Activated CD4-positive, alpha-beta T cell treated with anti-CD3 and anti-CD28 coated beads, Interleukin-2, Interleukin-6, amounts not matched to agents 100 ng/mL and 50 ng/mL, durations not matched to agents 16 hours and 8 hours (primary cell): ENCODE measurements at regions not wholly inside any gene's neighbourhood (a gene's known extent, or its start where the extent isn't known, plus 50 kb on each side); places are given as distances from the start of the nearest gene placed in this dataset.
"Not testable (repeated sequence)": the region's sequence is repeated elsewhere in the genome, so short reads cannot be mapped to it uniquely, and the experiment has no call there.

Experiments
- DNase-seq: peaks from one replicate; pipeline ENCODE4 v3.0.0-alpha.2; 2020

DNA sequence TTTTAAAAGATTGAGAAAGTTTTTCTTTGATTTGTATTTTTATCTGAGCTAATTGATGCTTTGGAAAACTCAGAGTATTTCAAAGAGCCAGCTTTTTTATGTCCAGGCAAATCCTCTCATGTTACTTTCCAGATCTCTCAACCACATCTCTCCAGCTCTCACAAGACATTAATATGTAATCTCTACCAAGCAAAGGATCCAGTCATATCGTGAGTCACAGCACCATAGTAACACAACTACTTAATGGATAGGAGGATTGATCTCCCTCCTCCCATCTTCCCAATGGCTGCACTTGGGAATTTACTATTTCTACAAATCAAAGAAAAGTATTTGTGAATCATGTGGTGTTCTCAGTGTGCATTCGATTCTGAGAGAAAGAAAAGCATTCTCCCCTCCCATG, 63.3 kb downstream of the POU4F1 start:
- no peak for DNase-seq

DNA sequence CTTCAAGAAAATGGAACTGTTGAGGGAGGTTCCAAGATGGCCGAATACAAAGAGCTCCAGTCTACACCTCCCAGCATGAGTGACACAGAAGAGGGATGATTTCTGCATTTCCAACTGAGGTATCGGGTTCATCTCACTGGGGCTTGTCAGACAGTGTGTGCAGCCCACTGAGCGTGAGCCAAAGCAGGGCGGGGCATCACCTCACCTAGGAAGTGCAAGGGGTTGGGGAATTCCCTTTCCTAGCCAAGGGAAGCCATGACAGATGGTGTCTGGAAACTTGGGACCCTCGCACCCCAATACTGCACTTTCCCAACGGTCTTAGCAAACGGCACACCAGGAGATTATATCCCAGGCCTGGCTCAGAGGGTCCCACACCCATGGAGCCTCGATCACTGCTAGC, 77.3 kb downstream of the POU4F1 start:
- DNase-seq = not testable (repeated sequence)

DNA sequence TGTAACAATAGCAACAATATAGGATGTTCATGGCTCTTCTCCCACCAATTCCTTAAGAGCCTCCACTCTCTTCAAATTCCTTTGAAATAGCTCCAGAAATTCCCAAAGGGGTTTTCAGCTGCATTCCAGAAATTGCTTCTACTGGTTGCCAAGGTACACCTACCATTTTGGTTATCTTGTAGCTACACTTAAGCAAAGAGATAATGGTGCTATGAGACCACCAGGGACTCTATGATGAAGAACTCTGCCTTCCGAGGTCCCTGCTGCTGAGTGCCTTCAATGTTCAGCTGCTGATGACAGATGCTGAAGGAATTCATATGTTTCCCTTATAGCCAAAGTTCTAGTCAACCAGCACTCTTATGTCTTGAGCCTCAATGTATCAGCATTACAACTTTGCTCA, 78.4 kb downstream of the POU4F1 start:
- DNase-seq = no peak

DNA sequence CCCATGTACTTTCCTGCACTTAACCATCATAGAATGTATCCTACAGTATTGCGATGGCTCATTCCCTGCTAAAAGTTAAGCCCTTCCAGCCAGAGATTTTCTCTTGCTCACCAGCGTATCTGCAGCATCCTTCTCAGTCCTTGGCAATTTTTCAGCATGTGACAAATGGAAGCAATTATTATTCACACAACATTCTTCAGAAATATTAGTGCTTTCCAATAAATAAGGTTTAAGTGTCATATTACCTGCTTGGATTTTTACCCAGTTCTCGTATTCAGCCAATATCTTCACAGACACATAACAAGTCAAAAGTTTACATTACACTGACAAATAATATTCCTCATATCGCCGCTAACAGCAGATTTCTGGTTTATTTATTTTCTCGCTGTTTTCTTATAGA, 82.3 kb downstream of the POU4F1 start:
- no peak for DNase-seq

DNA sequence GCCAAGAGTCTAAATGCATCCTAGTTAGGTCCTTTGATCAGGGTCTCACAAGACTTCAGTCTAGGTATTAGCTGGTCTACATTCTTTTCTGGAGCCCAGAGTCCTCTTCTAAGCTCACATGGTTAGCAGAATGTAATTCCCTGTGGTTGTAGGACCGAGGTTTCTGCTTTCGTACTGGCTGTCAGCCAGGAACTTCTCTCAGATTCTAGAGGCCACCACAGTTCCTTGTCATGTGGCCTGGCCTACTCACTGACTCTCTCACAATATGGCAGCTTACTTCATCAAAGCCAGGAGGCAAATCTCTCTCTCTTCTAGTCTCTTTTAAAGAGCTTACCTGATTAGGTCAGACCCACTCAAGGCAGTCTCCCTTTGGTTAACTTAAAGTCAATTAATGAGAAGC, 82.9 kb downstream of the POU4F1 start:
- no peak for DNase-seq

DNA sequence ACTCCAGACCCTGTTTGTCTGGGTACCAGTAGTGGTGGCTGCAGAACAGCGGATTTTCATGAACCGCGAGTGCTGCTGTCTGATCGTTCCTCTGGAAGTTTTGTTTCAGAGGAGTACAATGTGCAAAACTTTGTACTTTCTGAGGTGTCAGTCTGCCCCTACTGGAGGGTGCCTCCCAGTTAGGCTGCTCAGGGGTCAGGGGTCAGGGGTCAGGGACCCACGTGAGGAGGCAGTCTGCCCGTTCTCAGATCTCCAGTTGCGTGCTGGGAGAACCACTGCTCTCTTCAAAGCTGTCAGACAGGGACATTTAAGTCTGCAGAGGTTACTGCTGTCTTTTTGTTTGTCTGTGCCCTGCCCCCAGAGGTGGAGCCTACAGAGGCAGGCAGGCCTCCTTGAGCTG, 84.9 kb downstream of the POU4F1 start:
- DNase-seq = not testable (repeated sequence)

DNA sequence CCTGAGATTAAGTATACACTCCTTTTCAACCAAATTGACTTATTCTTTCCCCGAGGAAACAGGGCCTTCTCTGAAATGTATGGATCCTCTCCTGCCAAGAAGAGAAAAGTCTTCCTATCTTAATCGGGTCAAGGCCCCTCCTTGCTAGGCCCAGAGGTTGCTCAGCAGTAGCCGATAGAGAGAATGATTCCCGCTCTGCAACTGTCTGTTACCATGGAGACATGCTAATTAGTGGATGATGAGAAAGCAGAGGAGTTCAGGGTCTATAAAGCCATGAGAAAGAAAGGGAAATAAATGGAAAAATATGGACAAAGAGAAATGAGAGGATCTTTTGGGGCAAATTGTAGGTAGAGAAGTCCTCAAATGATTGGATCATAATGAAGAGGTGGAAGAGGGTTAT, 103.5 kb downstream of the POU4F1 start:
- DNase-seq = no peak

DNA sequence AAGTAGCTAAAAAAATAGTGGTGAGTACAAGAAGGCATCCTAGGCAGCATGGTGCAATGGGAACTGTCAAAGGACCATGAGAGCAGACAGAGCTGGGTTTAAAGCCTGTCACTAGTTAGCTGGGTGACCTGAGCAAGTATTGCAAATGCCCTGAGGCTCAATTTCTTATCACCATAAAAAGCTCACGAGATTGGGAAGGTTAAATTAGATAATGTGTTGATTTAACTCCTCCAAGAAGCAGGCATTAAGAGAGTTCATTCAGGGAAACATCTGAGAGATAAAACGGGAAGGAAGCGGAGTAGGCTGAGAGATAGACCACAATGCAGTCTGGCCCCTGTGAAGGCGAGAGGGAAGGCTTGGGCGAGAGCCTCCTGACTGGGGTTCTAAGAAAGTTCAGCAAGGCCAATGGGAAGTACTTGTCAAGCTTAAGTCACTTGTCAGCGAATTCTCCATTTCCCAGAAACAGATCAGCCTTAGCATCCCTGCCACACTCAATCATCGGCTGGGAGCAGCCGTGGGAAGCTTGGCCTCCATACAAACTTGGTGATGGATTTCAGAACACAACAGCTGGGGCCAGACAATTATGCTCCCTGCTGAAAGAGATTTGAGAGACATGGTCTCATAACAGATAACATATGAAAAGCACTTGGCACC, 105.5 kb downstream of the POU4F1 start:
- no peak for DNase-seq

DNA sequence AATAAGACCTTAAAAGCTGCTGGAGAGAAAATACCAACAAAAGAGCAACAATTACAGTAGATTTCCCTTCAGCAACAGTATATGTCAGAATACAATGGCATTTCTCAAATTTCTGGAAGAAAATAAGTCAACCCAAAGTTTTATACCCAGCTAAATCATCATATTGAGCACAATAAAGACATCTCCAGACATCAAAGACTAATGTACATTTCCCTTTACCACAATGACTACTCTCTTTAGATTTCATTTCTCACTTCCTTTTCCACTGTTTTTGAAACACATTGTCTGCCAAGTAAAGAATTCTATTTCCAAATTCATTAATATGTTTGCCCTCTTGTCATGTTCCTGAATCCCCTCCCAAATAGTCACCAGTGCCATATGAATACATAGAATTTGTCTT, 111.4 kb downstream of the POU4F1 start:
- DNase-seq = no peak

DNA sequence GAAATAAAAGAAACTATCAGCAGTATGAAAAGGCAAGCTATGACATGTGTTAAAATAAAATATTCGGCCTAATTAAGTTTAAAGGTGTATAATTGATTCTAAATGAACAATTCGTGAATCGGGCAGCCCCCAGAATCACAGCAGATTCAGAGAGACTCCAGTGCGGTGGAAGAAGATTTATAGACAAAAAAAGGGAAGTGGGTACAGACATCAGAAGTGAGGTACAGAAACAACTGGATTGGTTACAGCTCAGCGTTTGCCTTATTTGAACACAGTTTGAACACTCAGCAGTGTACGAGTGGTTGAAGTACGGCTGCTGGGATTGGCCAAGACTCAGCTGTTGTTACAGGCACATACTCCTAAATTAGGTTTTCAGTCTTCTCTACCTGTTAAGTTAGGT, 113.1 kb downstream of the POU4F1 start:
- not testable (repeated sequence) for DNase-seq

DNA sequence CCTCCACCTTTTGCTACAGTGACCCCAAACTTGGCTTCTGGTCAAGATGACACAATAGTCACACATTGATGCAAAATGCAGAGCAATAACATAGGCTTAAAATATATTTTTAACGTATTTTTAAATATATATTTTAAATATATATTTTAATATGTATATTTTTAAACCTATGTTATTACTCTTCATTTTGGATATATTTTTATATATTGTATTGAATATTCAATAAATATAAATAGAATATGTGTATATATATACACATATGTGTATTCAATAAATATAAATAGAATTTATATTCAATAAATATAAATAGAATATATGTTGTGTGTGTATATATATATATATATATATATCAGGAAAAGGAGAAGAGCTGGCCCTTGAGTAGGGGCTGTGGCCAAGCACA, 115.6 kb downstream of the POU4F1 start:
- DNase-seq = no peak

DNA sequence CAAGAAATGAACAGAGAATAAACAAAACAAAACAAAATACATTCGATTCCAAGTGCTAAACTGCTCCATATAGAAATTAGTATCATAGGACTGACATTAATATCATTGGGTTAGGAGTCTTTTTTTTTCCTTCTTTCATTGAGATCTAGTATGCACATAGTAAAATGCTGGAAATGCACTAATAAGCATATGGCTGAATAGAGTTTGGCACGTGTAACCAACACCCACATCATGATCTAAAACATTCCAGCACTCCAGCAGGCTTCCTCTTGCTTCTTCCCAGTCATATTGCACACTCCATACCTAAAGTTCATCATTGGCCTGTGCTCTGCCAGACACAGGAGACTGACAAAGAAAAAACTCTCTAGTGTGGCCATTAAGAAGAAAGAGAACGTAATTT, 117.5 kb downstream of the POU4F1 start:
- DNase-seq = no peak

DNA sequence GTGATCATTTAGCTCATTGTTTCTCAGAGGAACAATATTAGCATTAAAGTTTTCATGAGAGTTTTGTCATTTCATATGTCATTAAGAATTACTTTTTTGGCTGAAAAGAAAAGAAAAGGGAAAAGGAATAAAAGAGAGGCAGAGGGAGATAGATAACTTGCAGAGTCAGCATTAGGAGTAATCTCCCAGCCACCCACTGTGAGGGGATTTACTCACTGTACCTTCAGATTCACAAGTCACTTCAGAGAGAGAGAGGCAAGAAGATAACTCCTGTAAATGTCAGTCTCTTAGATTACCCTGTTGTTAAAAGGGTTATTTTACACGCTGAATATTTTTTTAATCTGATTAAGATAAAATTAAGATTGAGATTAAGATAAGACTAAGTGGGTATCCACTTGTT, 125.2 kb downstream of the POU4F1 start:
- no peak for DNase-seq

DNA sequence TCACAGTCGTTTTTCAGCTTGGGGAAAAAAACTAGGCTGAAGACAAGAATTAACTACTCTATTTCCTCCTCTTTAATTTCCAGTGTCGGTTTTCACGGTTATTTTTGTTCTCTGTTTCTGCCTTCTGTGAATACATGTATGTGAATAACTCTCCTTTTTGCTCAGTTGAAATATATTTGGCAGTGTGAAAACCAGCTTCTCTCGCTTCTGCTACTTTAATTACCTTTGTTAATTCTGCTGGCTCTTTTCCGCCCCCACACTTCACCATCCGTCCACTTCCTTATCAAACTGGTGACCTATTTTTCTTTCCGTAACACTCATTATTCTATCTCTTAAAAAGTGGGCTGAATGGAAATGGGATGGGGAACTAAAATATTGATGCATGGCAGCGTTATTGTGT, 126.4 kb downstream of the POU4F1 start:
- DNase-seq = no peak

DNA sequence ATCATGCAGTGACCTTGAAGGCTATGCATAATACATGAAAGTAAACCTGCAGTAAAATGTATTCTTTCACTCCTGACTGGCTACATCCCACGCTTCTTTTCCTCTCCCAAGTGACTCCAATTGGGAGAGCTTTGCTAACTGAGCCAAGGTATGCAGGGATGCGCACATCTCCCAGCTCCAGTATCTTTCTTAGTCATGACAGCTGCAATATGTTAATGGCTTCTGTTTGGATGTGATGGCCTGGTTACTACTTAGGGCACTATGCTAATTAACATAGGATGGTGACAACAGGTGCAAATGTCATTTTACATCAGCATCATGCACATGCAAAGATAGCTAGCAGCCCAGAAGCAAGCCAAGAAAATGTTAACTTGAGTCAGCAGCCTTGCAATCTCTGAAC, 134.7 kb downstream of the POU4F1 start:
- no peak for DNase-seq

DNA sequence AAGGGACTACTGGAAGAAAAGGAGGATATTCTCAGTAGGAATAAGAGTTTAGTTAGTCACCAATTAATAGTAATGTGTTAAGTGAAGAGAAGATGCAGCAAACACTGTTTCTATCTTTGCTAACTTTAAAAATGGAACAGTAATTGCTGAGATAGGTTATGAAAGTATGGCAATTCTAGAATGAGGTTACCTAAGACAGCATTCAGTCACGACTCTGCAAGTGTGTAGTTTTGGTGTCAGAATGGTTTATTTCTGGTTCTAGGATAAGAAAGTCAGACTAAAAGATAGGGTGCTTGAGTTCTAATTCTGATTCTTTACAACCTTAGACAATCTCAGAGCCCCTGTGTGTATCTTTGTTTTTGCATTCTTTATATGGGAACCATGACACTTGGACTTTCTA, 138.1 kb downstream of the POU4F1 start:
- DNase-seq = no peak

DNA sequence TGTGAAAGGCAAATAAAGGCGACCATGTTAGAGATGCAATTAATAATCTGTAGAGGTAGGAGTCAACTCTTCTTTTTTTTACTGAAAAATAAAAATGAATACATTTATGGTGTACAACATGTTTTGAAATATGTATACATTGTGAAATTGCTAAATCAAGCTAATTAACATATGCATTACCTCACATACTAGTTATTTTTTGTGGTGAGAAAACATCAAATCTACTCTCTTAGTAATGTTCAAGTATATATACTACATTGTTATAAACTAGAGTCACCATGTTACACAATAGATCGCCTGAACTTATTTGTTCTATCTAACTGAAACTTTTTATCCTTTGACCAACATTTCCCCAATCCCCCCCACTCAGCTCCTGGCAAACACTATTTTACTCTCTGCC, 143.2 kb downstream of the POU4F1 start:
- no peak for DNase-seq

DNA sequence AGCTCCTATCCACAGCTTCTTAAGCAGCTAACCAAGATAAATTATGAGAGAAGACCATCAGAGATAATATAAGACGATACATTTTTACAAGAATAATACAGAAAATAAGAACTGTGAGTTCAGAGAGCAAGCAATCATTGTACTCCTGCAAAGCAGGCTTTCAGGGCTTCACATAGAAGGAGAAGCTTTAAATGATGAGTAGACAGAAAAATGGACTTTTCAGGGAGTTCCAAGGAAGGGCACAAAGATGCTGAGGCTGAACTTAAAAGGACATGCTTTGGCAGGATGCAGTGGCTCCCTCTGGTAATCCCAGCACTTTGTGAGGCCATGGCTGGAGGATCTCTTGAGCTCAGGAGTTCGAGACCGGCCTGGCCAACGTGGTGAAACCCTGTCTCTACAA, 159.5 kb downstream of the POU4F1 start:
- no peak for DNase-seq

DNA sequence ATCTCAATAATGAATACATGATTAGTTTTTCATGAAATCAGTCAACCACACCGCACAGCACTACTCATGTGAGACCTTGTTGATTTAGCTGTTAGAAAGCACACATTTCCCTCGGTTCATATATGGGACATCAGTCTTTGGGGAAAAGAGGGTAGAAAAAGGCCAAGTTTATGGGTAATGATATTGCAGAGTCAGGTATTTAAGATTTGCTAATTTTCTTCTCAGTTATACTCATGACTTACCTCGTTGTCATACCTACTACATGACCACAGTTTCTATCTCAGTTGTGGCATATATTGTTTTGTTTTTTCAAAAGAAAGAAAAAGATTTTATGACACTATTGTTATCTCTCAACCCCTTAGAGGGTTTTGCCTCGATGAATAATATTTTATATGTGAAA, 165.6 kb downstream of the POU4F1 start:
- DNase-seq = no peak

DNA sequence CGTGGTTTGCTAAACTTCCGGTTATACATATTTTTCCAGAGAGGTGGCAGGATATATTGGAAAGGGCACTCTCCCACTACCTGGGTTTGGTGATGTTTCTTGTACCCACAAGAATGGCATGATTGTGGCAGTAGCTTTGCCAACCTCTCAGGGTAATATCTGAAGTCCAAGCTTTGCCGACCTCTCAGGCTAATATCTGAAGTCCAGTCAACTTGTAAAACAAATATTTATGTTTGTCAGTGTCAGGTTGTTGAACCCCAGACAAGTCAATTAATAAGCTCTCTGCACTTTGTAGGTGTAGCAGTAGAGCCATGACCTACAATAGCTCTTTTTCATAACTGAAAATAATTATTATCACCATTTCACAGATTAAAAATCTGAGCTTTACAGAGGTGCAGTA, 167.0 kb downstream of the POU4F1 start:
- no peak for DNase-seq

DNA sequence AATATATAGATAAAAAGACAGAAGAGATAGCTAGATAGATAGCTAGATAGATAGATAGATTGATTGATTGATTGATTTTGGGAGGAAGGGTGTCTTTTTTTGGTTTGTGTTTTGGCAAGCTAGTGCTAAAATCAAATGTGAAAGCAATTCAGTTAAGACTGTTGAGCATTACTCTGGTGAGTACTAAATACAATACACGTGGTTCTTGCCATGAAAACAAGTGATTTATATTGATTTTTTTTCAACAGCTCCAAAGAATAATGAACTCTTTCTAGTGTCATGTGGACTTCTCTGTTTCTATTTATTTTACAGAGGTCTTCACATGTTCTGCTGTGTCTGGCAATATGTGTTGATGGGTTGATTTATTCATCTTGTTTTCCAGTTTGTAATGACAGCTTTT, 172.0 kb downstream of the POU4F1 start:
- no peak for DNase-seq

DNA sequence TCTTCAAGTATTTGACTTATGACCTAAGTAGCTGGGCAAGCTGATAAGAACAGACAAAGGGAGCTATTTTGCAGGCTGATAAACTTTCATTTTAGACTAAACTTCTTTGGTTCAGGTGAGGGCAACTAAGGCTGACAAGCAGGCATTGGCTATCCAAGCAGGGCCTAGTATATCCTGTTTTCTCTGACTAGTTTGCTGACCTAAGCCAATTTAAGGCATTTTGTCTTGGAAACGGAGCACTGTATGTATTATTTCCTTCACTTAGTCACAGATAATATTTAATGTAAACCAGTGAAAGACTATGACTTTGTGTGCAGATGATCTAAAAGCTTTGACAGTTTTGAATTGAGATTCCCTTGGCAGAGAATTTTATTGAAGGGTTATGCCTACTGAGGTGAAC, 172.5 kb downstream of the POU4F1 start:
- no peak for DNase-seq

DNA sequence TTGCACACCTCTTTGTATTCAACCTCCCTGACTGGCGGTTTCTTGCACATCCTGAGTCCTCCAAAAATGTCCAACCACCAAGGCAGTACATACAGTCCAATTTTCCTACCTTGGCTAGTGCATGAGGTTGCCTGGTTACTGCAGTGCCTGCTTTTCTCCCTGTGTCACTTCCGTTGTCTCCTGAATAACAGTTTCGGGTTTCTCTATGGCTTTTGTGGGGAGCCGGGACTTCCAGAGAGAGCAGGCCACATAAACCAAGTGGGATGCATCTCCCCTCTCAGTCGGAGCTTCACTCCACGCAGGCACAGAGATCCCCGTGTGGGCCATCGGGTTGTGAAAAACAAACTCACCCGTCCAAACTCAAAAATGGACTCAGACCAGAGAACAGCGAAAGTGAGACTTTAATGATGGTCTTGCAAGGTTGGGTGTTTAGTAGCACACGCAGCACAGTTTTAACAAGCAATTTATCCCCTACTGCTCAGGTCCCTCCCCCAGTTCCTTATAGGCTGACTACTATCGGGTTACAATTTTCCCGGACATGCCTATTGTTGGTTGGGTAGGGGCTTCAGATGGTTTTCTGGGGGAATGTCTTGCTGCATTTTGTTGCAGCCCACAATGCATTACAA, 173.1 kb downstream of the POU4F1 start:
- DNase-seq = no peak

DNA sequence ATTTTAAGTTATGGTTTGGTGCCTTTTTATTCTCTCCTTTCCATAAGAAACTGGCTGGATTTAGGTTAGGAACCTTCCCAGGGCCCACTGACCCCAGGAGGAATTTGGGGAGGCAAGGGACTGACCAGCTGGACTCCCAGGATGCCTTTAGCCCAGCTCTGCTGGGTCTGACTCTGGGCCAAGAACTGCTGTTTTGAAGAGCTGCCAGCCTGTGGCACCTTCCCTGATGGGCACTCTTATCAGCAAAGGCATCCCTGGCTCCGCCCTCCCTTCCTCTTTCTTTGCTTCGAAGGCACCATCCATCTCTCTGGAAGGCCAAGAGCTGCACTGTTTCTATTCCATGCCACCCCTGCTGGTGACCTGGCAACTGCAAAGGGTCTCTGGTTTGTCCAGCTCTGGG, 174.7 kb downstream of the POU4F1 start:
- DNase-seq = no peak

DNA sequence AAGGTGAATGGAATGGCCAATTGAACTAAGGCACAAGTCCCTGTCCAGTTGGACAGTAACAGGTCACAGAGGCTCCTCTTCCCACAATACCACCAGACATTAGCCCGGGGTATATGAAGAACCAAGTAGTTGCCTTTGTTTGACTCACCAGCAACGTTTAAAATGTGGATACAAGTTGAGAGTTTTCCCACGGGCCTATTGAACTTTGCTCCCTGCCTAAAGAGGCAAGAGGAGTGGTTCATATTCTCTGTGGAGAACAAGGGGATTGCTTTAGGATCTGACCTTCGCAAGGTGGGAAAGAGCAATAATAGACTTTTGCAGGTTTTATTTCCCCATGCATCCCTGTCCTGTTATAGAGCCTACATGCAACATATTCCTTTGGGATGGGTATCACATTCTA, 177.2 kb downstream of the POU4F1 start:
- no peak for DNase-seq
